ENCODE measurements at regions not wholly inside any gene's neighbourhood (a gene's known extent, or its start where the extent isn't known, plus 50 kb on each side); places are given as distances from the start of the nearest gene placed in this dataset.

- H3K4me3 ChIP-seq (replicated peaks in 1 of 3; ENCODE audit: insufficient read depth in 1 of 3, low read depth in 2 of 3, low read length in 3 of 3): no peak overlapping the region
- in situ Hi-C loops (cut with HindIII; ENCODE audit: extremely low pct_ligation_motif_present, low pct_unique_long_range_greater_than_20kb) (no loop called here), intact Hi-C loops (cut with micrococcal nuclease; ENCODE audit: unreplicated experiment) (no loop called here)
- TF ChIP-seq ZNF224 (CRISPR knock-in tag; IDR thresholded peaks at IDR 0.05) (no peak), ZNF616 (CRISPR knock-in tag; IDR thresholded peaks at IDR 0.05; ENCODE audit: low read depth) (no peak), CREB3 (CRISPR knock-in tag; IDR thresholded peaks at IDR 0.05) (no peak), HMGXB4 (CRISPR knock-in tag; IDR thresholded peaks at IDR 0.05; ENCODE audit: borderline replicate concordance in 1 of 2, low read depth in 1 of 2) (no peak), ZNF101 (CRISPR knock-in tag; IDR thresholded peaks at IDR 0.05; ENCODE audit: borderline replicate concordance, low read depth) (no peak), FOXO1 (CRISPR knock-in tag; IDR thresholded peaks at IDR 0.05) (no peak), NAIF1 (CRISPR knock-in tag; IDR thresholded peaks at IDR 0.05; ENCODE audit: borderline replicate concordance) (no peak), POGK (CRISPR knock-in tag; conservative IDR thresholded peaks at IDR 0.05) (no peak), MAFK (conservative IDR thresholded peaks at IDR 0.05 in 1 of 2, IDR thresholded peaks at IDR 0.05 in 1 of 2; ENCODE audit: low read length in 2 of 2) (no peak), ZNF275 (CRISPR knock-in tag; IDR thresholded peaks at IDR 0.05; ENCODE audit: borderline replicate concordance) (no peak), HCFC1 (IDR thresholded peaks at IDR 0.05; ENCODE audit: low read depth, low read length) (no peak), NCOA5 (CRISPR knock-in tag; IDR thresholded peaks at IDR 0.05) (no peak)
- no peaks in the 10 kb centered on the region for H3K79me2 ChIP-seq (ENCODE audit: insufficient read depth, low read length)
- no peak overlapping the region for H3K9ac ChIP-seq (ENCODE audit: insufficient read depth, low read depth, low read length)
- H3K9me3 ChIP-seq (ENCODE audit: low read length): no peaks in the 10 kb centered on the region
- POLR2A ChIA-PET: no interaction called here
- no peak overlapping the region for H3K4me2 ChIP-seq (ENCODE audit: low read depth, low read length)
- H3K27me3 ChIP-seq (ENCODE audit: control insufficient read depth in 1 of 2, insufficient read depth in 2 of 2, low read length in 2 of 2): peaks cover 0 to 1% of the 10 kb centered on the region in 2 experiments; a peak in 1 of 5 replicates
- BruUV-seq (replicated peaks): no TSS peak
- CTCF ChIA-PET (ENCODE audit: low intra/inter-chr PET ratio, low total read pairs): no interaction called here
- WGBS (ENCODE audit: low lambda C conversion rate): 0% methylated on average over 1 of the region's 1 CpG
- no peaks in the 10 kb centered on the region for H3K36me3 ChIP-seq (replicated peaks in 1 of 2; ENCODE audit: control insufficient read depth in 1 of 2, insufficient read depth in 2 of 2, low read length in 2 of 2)
- no peaks in the 10 kb centered on the region for H4K20me1 ChIP-seq (ENCODE audit: insufficient read depth, low read length)
- DNase-seq (ENCODE audit: low spot score): no peak
- ATAC-seq: no peak
- H3K27ac ChIP-seq (ENCODE audit: extremely low read length, insufficient read depth, low read length): no peak overlapping the region
- no peak overlapping the region for H2AFZ ChIP-seq (ENCODE audit: low read length)
- no peak for FAIRE-seq
- no peaks in the 10 kb centered on the region for H3K4me1 ChIP-seq (ENCODE audit: insufficient read depth, low read length)
Measured at GRCh38 chr4:57373991-57374390, 263.8 kb upstream of the IGFBP7 start.

All from HepG2 (cell line).